Skeletal muscle cell (primary cell): ENCODE measurements at regions not wholly inside any gene's neighbourhood (a gene's known extent, or its start where the extent isn't known, plus 50 kb on each side); places are given as distances from the start of the nearest gene placed in this dataset.

Experiments
- DNase-seq: peaks from one replicate; pipeline ENCODE4 v3.0.0-alpha.2; 2010; ENCODE audit warnings: low read depth
- H3K4me3 ChIP-seq: 2 replicates; pipeline ENCODE4 v1.5.1; 2011; ENCODE audit warnings: low read depth, mild to moderate bottlenecking, control low read depth, low read length, moderate library complexity

- no peak for DNase-seq
- no peak overlapping the region for H3K4me3 ChIP-seq
Observed at GRCh38 chr4:123977641-123978081, 581.1 kb downstream of the SPRY1 start.

- H3K4me3 ChIP-seq, result no peak overlapping the region
- DNase-seq, result no peak
Observed at GRCh38 chr4:123978637-123979036, 582.0 kb downstream of the SPRY1 start.

GRCh38 chr4:123980736-123981300 lies 584.2 kb downstream of the SPRY1 start:
- no peak for DNase-seq
- H3K4me3 ChIP-seq, result no peak overlapping the region

GRCh38 chr4:123984886-123985285 lies 588.3 kb downstream of the SPRY1 start:
- no peak for DNase-seq
- H3K4me3 ChIP-seq, result no peak overlapping the region

- H3K4me3 ChIP-seq, result no peak overlapping the region
- peak; percentile 83 for DNase-seq
Observed at GRCh38 chr4:123986268-123986798, 589.7 kb downstream of the SPRY1 start.

- H3K4me3 ChIP-seq, result no peak overlapping the region
- no peak for DNase-seq
Observed at GRCh38 chr4:123987408-123987807, 590.8 kb downstream of the SPRY1 start.

GRCh38 chr4:123990310-123990870 lies 593.8 kb downstream of the SPRY1 start:
- no peak for DNase-seq
- no peak overlapping the region for H3K4me3 ChIP-seq

- no peak for DNase-seq
- H3K4me3 ChIP-seq, result no peak overlapping the region
Observed at GRCh38 chr4:123994917-123995316, 598.3 kb downstream of the SPRY1 start.

GRCh38 chr4:123995936-123996335 lies 599.3 kb downstream of the SPRY1 start:
- DNase-seq, result peak; percentile 66
- H3K4me3 ChIP-seq, result no peak overlapping the region

- H3K4me3 ChIP-seq, result no peak overlapping the region
- no peak for DNase-seq
Observed at GRCh38 chr4:123996718-123997510, 600.3 kb downstream of the SPRY1 start.

- no peak overlapping the region for H3K4me3 ChIP-seq
- DNase-seq, result no peak
Observed at GRCh38 chr4:123997776-123998449, 601.3 kb downstream of the SPRY1 start.

- H3K4me3 ChIP-seq, result no peak overlapping the region
- no peak for DNase-seq
Observed at GRCh38 chr4:124000233-124000632, 603.6 kb downstream of the SPRY1 start.

- no peak for DNase-seq
- no peak overlapping the region for H3K4me3 ChIP-seq
Observed at GRCh38 chr4:124015766-124016165, 619.2 kb downstream of the SPRY1 start.

GRCh38 chr4:124017185-124017785 lies 620.7 kb downstream of the SPRY1 start:
- H3K4me3 ChIP-seq, result no peak overlapping the region
- DNase-seq, result no peak

- no peak for DNase-seq
- H3K4me3 ChIP-seq, result no peak overlapping the region
Observed at GRCh38 chr4:124018383-124019317, 622.1 kb downstream of the SPRY1 start.

GRCh38 chr4:124019749-124020549 lies 623.4 kb downstream of the SPRY1 start:
- H3K4me3 ChIP-seq, result no peak overlapping the region
- no peak for DNase-seq

GRCh38 chr4:124025000-124025399 lies 628.4 kb downstream of the SPRY1 start:
- no peak for DNase-seq
- H3K4me3 ChIP-seq, result no peak overlapping the region

- peak; percentile 48 for DNase-seq
Observed at GRCh38 chr4:124025428-124025827, 628.8 kb downstream of the SPRY1 start.

More at GRCh38 chr4:124025428-124025827, 628.8 kb downstream of the SPRY1 start:
- H3K4me3 ChIP-seq, result no peak overlapping the region
